HG03095 (cell line): ENCODE measurements at regions not wholly inside any gene's neighbourhood (a gene's known extent, or its start where the extent isn't known, plus 50 kb on each side); places are given as distances from the start of the nearest gene placed in this dataset.
A peak's percentile ranks its signal among the peaks of the same experiment; 100 is the strongest.

Experiments used
- ATAC-seq: cut with Tn5 transposase; IDR thresholded peaks from one replicate; pipeline ENCODE4 v1.9.1; 2021; ENCODE audit warnings: moderate library complexity; ENCODE audit not compliant: unreplicated experiment

GRCh38 chr2:67950018-67950417 lies 112.8 kb downstream of the C1D start:
- no peak for ATAC-seq

DNA sequence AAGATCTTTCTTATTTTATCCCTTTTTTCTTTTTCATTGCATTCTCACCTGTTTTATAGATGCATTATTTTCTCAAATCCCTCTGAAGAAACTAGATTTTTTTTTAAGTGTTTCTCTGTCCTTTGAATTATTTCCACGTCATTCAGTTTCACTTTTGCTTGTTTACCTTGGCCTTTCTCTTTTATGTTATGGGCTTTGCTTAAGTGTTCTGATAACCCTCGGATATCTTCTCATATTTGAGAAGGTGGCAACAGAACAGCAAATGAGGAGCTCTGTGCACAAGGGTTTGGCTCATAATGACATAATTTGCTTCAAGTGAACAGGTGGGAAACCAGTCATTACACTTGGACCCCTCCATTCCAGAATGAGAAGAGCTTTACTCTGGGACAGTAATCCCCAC lies 111.9 kb downstream of the C1D start:
- no peak for ATAC-seq

- peak; percentile 58 for ATAC-seq
Measured at GRCh38 chr2:67952066-67952465, 110.7 kb downstream of the C1D start.

GRCh38 chr2:67954093-67954748 lies 108.6 kb downstream of the C1D start:
- ATAC-seq, result no peak

DNA sequence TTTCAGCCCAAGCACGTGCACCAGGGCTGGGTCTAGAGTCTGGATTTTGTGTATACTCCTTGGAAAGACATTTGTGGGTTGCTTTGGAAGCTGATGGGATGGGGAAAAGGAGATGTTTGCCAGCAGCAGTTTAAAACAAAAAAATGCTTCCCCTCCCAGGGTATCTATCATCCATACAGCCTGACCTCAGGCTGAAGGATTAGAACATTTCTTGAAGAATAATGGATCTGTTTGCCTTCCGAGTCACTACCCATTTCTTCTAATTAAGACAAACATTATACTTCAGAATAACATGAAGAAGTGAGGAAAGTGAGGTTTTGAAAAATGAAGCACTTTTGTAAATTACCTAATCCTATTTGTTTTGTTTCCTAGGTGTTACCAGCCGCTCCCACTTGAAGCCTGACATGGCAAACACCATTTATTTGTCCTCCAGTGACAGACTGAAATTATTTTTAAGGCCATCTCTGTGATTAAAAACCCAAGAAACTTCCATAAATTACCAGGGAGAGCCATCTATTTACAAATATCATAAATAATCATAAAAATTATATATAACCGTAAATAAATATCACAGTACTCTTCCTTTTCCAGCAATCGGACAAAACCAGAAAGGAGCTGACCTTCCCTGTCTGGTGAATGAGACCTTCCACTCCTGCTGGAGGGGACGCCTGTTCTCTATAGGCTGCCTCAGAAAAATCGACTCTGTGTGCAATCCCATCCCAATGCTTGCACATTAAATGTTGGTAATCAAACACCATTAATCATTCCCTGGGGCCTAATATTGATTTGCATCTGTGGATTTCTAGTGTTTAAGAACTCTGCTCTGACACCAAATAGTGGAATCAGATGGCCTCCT lies 106.8 kb downstream of the C1D start:
- no peak for ATAC-seq

- no peak for ATAC-seq
Measured at GRCh38 chr2:67965246-67965645, 97.6 kb downstream of the C1D start.

GRCh38 chr2:67970071-67970470 lies 92.7 kb downstream of the C1D start:
- ATAC-seq, result no peak

GRCh38 chr2:67970542-67970941 lies 92.3 kb downstream of the C1D start:
- no peak for ATAC-seq

DNA sequence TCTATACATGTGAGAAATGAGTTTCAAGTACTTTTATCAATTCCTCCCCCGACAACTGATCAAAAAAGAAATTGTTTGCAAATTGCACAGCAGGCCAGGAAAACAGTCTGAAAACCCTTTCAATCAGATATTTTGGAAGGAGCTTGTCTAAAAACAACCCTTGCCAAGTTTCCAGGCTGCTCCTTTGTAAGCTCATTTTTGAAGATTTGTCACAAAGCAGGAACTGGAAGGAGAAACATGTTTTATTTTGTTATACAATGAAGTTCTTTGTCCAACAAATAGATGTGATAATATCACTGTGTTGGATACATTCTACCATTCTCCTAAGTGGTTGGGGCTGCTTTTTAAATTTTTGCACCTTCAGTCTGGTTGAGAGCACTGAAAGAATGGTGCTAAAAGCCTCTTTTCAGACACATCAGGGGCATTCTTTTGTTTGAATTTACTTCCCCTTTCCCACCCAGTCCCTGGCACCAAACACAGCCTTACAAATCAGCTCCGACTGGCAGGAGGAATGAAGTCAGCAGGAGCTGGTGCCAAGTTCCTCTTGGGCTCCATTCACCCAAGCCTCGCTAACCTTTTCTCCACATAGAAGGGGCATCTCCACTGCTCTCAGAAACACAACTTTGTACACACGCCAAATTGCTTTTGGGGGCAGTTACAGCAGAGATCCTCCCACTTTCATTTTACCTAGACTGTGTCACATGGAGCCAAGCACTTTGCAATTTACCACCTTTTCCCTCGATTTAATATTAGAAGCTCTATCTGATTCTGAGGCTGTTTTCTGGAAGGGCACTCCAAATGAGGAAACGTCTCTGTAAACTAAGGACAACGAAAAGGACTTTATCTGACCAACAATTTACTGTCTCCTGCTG lies 88.0 kb downstream of the C1D start:
- ATAC-seq, result no peak

- ATAC-seq, result no peak
Measured at GRCh38 chr2:67977464-67977863, 85.3 kb downstream of the C1D start.

DNA sequence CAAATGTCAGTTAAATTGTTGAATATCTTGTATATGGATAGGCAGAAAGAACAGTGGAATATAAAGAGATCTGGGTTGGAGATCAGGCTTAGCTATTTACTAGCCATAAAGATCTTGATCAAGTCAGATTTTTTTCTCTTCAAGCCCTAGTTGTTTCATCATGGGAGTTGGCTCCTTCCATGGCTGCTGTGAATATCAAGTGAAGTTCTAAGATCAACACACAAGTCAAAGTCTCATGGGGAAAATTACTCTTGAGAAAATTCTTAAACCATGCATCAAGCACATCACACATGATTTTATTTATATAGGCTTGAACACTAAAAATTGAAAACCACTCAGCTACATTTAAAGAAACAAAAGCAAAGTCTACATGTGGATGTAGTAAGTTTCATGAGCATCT lies 79.8 kb downstream of the C1D start:
- no peak for ATAC-seq

DNA sequence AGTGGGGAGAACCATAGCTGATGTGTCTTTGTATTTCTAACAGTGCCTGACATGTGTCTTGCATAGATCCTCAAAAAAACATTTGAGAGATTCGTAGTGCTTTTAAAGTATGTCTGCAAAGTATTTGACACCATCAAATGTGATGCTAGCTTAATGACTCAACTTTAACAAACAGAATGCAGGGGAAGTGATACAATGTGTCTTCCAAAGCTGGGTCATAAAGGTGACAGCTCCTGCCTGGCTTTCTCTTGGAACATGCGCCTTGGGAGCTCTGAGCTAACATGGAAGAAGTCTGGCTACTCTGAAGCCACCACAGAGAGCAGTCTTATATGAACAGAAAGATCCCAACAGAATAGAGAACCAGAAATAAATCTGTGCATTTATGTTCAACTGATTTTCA lies 78.2 kb downstream of the C1D start:
- ATAC-seq, result no peak

DNA sequence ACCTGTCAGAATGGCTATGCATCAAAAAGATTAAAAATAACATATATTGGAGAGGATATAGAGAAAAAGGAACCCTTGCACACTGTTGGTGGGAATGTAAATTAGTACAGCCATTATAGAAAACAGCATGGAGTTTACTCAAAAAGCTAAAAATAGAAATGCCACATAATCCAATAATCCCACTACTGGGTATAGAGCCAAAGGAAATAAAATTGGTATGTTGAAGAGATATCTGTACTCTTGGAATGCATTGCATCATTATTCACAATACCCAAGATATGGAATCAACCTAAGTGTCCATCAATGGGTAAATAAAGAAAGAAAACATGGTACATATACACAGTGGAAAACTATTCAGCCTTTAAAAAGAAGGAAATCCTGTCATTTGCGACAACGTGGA lies 77.2 kb downstream of the C1D start:
- ATAC-seq, result no peak

GRCh38 chr2:67986258-67986657 lies 76.5 kb downstream of the C1D start:
- no peak for ATAC-seq
